GM21737 (cell line): ENCODE measurements at regions not wholly inside any gene's neighbourhood (a gene's known extent, or its start where the extent isn't known, plus 50 kb on each side); places are given as distances from the start of the nearest gene placed in this dataset.
"Not testable (repeated sequence)": the region's sequence is repeated elsewhere in the genome, so short reads cannot be mapped to it uniquely, and the experiment has no call there.

Source experiments
- ATAC-seq: cut with Tn5 transposase; IDR thresholded peaks from one replicate; pipeline ENCODE4 v1.9.1; 2021; ENCODE audit warnings: mild to moderate bottlenecking, moderate library complexity; ENCODE audit not compliant: unreplicated experiment

GRCh38 chr1:8230292-8230621, 87.7 kb upstream of the SLC45A1 start:
- no peak for ATAC-seq

- no peak for ATAC-seq
Observed at GRCh38 chr1:8228253-8228652, 89.7 kb upstream of the SLC45A1 start.

- ATAC-seq = not testable (repeated sequence)
Observed at GRCh38 chr1:8227674-8228073, 90.2 kb upstream of the SLC45A1 start.

DNA sequence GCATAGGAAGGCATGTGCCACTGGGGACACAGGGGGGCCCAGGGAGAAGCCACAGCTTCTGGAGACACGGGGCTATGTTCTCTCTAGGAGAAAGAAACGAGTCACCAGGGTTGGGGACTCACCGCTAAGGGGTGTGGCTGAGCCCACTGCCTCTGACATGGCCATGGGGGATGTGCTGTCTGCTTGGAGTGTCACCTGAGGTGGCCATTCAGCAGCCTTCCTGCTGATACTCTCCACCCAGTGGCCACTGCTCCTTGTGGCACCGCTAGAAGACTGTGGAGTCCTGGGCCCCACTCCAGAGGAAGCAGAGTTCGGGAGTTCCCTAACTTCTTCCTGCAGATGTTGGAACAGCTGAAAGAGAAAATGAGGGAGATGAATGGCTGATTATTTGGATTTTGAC, 91.2 kb upstream of the SLC45A1 start:
- no peak for ATAC-seq

DNA sequence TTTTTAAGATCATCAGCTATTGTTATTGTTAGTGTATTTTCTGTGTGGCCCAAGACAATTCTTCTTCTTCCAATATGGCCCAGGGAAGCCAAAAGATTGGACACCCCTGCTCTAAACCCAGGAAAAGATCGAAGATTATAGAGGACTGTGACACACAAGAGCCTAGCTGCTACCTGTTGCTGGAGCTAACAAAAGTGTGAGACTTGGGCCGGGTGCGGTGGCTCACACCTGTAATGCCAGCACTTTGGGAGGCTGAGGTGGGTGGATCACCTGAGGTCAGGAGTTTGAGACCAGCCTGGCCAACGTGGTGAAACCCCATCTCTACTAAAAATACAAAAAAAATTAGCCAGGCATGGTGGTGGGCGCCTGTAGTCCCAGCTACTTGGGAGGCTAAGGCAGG, 91.9 kb upstream of the SLC45A1 start:
- not testable (repeated sequence) for ATAC-seq

DNA sequence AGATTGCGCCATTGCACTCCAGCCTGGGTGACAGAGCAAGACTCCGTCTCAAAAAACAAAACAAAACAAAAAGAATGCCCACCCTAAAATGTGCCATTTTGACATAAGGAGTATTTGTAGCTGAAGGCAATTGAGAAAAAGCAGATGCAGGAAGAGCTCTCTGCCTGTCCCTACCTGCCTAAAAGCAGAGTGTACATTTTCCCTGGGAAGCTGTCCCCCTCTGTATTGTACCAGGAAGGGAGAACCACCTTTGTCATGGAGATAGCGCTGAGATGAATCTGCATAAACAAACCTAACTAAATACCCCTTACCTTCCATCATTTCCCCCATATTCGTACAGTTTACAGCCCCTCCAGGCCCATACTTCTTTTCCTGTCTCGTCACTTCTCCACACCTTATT, 94.4 kb upstream of the SLC45A1 start:
- ATAC-seq = no peak

- ATAC-seq = no peak
Observed at GRCh38 chr1:8222789-8223188, 95.1 kb upstream of the SLC45A1 start.

GRCh38 chr1:8219530-8219929, 98.4 kb upstream of the SLC45A1 start:
- no peak for ATAC-seq

DNA sequence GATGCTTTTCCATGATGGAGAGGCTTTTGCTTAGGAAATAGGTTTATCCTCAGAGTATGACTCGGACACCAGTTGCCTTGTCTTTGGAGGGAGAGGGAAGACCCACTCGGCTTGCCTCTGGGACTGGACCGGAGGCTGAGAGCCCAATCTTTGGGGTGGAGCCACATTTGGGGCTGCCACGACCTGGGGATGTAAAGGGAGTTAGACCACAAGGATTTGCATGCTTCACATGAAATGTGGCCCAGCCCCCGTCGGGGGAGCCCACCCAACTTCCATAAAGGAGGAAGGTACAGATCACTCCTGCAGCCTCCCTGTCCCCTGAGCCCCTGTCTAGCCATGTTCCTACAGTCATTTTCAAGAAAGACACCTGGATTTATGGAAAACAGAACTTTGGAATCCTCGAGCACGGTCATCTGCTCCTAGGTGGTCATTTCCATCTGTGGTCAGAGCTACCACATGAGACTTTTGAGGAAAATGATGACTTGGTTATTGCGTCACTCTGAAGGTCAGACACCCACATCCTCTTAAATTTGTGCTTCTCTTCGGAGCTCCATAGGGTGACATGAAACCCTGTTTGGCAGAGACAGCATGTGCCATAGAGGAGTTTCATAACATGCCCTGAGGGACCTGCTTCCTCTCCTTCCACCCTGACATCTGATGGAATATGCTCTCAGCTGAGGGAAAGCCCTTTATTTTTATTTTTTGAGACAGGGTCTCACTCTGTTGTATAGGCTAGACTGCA, 99.4 kb upstream of the SLC45A1 start:
- no peak for ATAC-seq

- no peak for ATAC-seq
Observed at GRCh38 chr1:8217809-8218208, 100.1 kb upstream of the SLC45A1 start.

DNA sequence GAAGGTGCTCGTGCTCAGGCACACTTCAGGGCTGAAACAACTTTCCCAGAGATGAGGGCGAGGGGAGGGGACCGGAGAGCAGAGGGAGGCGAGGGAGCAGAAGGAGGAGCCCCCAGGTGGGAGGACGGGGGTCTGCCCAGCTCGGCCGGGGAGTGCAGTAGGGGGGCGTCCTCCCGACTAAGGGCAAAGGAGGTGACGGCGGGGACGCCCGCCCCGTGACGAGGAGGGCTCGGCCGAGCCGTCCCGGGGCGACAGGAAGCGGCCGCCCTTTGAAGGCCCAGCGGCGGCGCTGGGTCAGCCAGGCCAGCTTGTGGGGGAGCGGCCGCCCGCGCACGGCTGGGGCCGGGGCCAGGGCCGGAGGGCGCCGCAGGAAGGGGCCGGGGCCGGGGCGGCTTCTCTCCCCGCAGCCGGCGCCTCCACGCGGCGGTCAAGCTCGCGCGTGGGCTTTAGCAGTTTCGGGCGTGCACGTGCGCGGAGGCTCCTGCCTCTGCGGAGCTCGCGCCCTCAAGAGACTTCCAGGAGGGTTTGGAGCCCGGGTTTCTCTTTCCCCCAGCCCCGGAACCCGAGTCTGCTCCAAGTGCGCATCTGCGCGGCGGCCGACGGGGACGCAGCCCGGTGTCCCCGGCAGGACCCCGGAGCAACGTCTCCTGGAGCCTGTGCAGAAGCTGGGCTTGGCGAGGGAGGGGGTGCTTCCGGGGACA, 100.8 kb upstream of the SLC45A1 start:
- ATAC-seq = no peak

DNA sequence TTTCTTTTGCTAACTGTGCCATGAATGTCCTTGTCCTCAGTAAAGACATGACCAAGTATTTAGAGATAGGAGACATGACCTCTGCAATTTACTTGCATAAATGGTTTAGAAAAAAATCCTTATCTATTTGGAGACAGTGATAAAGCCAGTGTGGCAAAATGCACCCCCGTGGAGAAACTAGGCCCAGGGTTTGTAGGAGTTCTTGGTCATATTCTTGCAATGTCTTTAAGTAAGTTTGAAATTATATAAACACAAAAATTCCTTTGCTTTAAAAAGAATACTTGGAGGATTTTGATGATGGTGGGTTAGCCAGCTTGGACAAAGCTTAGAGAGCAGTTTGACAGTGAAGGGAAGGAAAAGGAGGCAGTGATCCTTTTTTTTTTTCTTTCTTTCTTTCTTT, 101.9 kb upstream of the SLC45A1 start:
- no peak for ATAC-seq

DNA sequence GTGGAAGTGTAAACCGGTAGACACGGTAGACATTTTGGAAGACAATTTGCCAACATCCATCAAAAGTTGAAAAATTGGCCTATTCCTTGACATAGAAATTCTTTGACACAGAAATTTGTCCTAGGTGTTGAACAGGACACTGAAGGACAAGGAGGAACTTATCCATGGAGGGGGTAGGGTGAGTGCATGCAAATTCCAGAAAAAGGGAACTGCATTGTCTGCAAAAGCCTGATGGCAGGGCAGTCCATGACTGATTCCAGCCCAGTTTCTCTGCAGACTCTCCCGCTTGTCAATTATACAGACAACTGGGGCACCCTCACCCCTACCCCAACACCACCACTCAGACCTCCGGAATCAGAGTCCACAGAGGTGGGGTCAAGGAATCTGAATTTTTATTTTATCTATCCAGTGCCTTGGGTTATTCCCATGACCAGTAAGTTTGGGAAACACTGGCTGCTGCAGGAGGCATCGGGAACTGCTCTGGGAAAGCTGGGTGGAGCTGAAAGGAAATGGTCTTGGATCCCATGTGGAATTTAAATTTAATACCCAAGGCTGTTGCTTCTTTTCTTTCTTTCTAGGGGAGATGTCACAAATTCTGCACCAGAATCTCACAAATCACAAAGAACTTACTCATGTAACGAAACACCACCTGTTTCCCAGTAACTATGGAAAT, 103.3 kb upstream of the SLC45A1 start:
- ATAC-seq = no peak

DNA sequence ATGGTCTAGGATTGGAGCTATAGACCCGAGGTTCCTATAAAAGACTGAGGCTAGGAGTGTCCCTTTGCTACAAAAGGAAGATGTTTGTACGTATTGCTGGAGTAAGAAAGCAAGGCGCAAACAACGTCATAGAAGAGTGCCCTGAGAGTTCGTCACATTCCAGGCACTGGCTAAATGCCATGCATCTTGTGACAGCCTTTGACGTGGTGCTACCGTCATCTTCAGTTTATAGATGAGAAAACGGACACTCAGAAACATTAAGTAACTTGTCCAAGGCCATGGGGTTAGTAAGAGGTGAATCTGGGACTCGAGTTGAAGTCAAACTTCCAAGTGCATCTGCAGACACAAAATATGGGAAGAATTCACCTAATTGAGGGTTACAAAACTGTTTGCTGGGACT, 104.2 kb upstream of the SLC45A1 start:
- ATAC-seq = no peak

DNA sequence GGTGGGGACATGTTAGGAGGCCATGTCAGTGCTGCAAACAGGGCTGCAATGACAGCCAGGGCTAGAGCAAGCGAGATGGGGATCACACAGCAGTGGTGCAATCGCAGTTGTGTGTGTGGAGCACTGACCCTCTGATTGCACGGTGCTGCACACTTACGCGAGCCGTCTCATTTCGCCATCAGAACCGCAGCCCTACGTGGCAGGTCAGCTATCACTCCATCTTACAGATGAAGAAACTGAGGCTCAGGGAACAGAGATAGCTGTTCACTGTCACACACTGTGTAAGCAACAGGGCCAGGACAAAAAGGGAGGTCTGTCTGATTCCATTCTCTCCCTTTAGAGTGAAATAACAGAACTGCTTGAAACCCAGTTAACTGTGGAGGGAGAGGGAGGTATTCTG, 104.8 kb upstream of the SLC45A1 start:
- ATAC-seq = no peak

GRCh38 chr1:8212580-8213031, 105.3 kb upstream of the SLC45A1 start:
- ATAC-seq = no peak

DNA sequence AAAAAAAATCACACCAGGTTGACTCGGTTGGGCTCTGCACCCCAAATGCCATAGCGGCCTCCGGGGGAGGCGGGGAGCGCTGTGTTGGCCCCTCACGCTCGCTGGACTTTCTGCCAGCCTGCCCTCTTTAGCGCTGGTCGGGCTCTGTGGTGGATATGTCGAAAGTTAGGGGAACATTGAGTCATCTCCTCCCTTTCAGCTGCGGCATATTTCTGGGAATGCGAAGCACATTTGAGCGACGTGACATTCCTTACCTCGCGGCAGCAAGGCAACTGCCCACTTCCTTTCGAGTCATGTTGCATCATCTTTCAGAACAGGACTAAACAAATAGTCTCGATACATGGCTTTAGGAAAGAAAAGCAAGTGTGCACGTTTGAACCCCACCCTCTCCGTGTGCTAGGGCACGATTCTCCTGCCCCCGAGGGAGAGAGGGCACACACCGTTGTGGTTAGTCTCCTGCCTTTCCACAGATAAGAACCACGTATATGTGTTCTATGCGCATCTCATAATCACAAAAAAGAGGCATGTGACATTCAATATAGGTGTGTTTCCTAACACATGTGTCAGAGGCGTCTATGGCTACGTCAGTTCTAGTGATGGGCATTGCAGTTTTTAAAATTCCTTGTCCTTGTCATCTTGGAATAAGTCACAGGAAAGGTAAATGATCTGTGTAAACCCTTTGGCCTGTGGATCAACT, 105.9 kb upstream of the SLC45A1 start:
- ATAC-seq = no peak

- ATAC-seq = no peak
Observed at GRCh38 chr1:8211251-8211882, 106.5 kb upstream of the SLC45A1 start.

DNA sequence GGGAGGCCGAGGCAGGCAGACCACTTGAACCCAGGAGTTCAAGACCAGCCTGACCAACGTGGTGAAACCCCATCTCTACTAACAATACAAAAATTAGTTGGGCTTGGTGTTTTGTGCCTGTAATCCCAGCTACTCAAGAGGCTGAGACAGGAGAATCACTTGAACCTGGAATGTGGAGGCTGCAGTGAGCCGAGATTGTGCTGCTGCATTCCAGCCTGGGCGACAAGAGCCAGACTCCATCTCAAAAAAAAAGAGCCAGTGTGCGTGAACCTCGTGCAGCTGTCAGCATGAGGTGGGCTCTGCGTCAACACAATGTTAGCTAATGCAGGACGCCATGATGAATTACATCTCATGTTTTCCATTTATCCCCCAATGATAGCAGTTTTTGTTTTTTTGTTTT, 110.7 kb upstream of the SLC45A1 start:
- no peak for ATAC-seq

DNA sequence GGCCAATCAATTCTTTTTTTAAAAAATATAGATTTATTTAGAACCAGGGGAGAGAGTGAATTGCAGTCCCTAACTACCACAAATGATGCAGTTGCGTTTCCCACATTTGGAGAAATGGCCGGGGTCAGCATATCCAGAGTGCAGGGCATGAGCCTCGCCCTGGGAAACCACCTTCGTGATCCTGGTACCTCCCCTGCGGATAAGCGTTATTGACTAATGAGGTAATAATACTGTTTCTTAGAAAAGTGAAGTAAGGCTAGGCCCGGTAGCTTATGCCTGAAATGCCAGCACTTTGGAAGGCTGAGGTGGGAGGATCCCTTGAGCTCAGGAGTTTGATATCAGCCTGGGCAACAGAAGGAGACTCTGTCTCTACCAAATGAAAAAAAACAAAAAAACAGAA, 111.5 kb upstream of the SLC45A1 start:
- ATAC-seq = no peak

DNA sequence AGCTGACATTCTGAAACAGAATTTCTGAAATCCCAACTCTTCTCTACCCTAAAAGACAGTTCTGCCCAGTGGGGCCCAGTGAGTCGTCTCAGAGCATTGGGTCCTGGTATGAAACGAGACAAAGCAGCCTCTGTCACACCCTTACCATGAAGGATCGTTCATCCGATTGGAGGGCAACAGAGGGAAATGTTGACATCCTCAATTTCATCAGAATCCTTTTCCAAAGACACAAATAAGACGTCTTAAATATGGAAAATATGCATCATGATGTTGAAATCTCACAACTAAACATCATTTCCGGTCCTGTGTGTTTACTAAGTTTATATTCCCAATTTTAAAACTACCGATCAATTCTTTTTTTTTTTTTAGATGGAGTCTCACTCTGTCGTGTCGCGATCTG, 112.1 kb upstream of the SLC45A1 start:
- no peak for ATAC-seq
